Adipocyte (in vitro differentiated cells): ENCODE measurements at regions not wholly inside any gene's neighbourhood (a gene's known extent, or its start where the extent isn't known, plus 50 kb on each side); places are given as distances from the start of the nearest gene placed in this dataset.

ENCODE experiments used
- DNase-seq: peaks from one replicate; pipeline ENCODE4 v3.0.0-alpha.2; 2015; ENCODE audit warnings: low read depth
- H3K27me3 ChIP-seq: replicated peaks from 2 replicates; pipeline ENCODE4 v1.7.0; 2013; ENCODE audit warnings: mild to moderate bottlenecking, low read length, moderate library complexity; ENCODE audit not compliant: control insufficient read depth, insufficient read depth
- H3K36me3 ChIP-seq: 2 replicates; pipeline ENCODE4 v1.7.0; 2013; ENCODE audit warnings: low read length, mild to moderate bottlenecking, moderate library complexity; ENCODE audit not compliant: control insufficient read depth, insufficient read depth, severe bottlenecking
- H3K4me1 ChIP-seq: 2 replicates; pipeline ENCODE4 v1.7.0; 2013; ENCODE audit warnings: mild to moderate bottlenecking, low read length, moderate library complexity; ENCODE audit not compliant: control insufficient read depth, insufficient read depth
- H3K4me3 ChIP-seq: 2 replicates; pipeline ENCODE4 v1.7.0; 2013; ENCODE audit warnings: mild to moderate bottlenecking, low read length, moderate library complexity
- H3K9ac ChIP-seq: 2 replicates; pipeline ENCODE4 v1.7.0; 2013; ENCODE audit warnings: mild to moderate bottlenecking, low read length, moderate library complexity
- H3K9me3 ChIP-seq: 2 replicates; pipeline ENCODE4 v1.7.0; 2013; ENCODE audit warnings: mild to moderate bottlenecking, low read length, moderate library complexity; ENCODE audit not compliant: control insufficient read depth

GRCh38 chr4:178917756-178918155 lies 1475.5 kb upstream of the AGA start:
- DNase-seq = no peak
- no peak overlapping the region for H3K9ac ChIP-seq
- no peaks in the 10 kb centered on the region for H3K4me1 ChIP-seq

GRCh38 chr4:178937130-178937529 lies 1494.9 kb upstream of the AGA start:
- no peaks in the 10 kb centered on the region for H3K27me3 ChIP-seq
- H3K4me3 ChIP-seq = no peak overlapping the region
- no peak overlapping the region for H3K9ac ChIP-seq
- no peak for DNase-seq
- no peaks in the 10 kb centered on the region for H3K4me1 ChIP-seq
- no peaks in the 10 kb centered on the region for H3K9me3 ChIP-seq
- H3K36me3 ChIP-seq = no peaks in the 10 kb centered on the region

More at GRCh38 chr4:178917756-178918155, 1475.5 kb upstream of the AGA start:
- H3K4me3 ChIP-seq = no peak overlapping the region
- H3K27me3 ChIP-seq = no peaks in the 10 kb centered on the region
- H3K9me3 ChIP-seq = no peaks in the 10 kb centered on the region
- H3K36me3 ChIP-seq = no peaks in the 10 kb centered on the region

- Histone ChIP-seq H3K9ac (no peak overlapping the region), H3K36me3 (no peaks in the 10 kb centered on the region), H3K4me3 (no peak overlapping the region), H3K9me3 (no peaks in the 10 kb centered on the region), H3K4me1 (no peaks in the 10 kb centered on the region), H3K27me3 (no peaks in the 10 kb centered on the region)
- no peak for DNase-seq
These were observed 1499.7 kb upstream of the AGA start for GRCh38 chr4:178941975-178942374.

- H3K36me3 ChIP-seq = no peaks in the 10 kb centered on the region
- DNase-seq = no peak
- H3K4me1 ChIP-seq = no peaks in the 10 kb centered on the region
- H3K4me3 ChIP-seq = no peak overlapping the region
- H3K27me3 ChIP-seq = no peaks in the 10 kb centered on the region
- no peaks in the 10 kb centered on the region for H3K9me3 ChIP-seq
- no peak overlapping the region for H3K9ac ChIP-seq
These were observed 1511.3 kb upstream of the AGA start for GRCh38 chr4:178953447-178954120.

- DNase-seq = no peak
- Histone ChIP-seq H3K4me3 (no peak overlapping the region), H3K36me3 (no peaks in the 10 kb centered on the region), H3K9me3 (no peaks in the 10 kb centered on the region), H3K27me3 (no peaks in the 10 kb centered on the region), H3K9ac (no peak overlapping the region), H3K4me1 (no peaks in the 10 kb centered on the region)
These were observed 1513.4 kb upstream of the AGA start for GRCh38 chr4:178955614-178956013.

- no peak overlapping the region for H3K4me3 ChIP-seq
- no peak overlapping the region for H3K9ac ChIP-seq
- no peaks in the 10 kb centered on the region for H3K36me3 ChIP-seq
- no peaks in the 10 kb centered on the region for H3K27me3 ChIP-seq
- DNase-seq = no peak
- H3K9me3 ChIP-seq = no peaks in the 10 kb centered on the region
- H3K4me1 ChIP-seq = peaks cover 3% of the 10 kb centered on the region
These were observed 1516.6 kb upstream of the AGA start for GRCh38 chr4:178958725-178959440.

- peak; percentile 24 for DNase-seq
- H3K4me3 ChIP-seq = no peak overlapping the region
- H3K9ac ChIP-seq = no peak overlapping the region
- no peaks in the 10 kb centered on the region for H3K9me3 ChIP-seq
- H3K36me3 ChIP-seq = no peaks in the 10 kb centered on the region
- peaks cover 3% of the 10 kb centered on the region for H3K4me1 ChIP-seq
- no peaks in the 10 kb centered on the region for H3K27me3 ChIP-seq
These were observed 1521.3 kb upstream of the AGA start for GRCh38 chr4:178963446-178964045.

GRCh38 chr4:178966644-178967043 lies 1524.4 kb upstream of the AGA start:
- Histone ChIP-seq H3K36me3 (no peaks in the 10 kb centered on the region), H3K27me3 (no peaks in the 10 kb centered on the region), H3K4me1 (peaks cover 3% of the 10 kb centered on the region), H3K9me3 (no peaks in the 10 kb centered on the region), H3K4me3 (no peak overlapping the region), H3K9ac (no peak overlapping the region)
- DNase-seq = no peak

- no peaks in the 10 kb centered on the region for H3K9me3 ChIP-seq
- H3K36me3 ChIP-seq = no peaks in the 10 kb centered on the region
- H3K4me1 ChIP-seq = no peaks in the 10 kb centered on the region
- DNase-seq = peak; percentile 46
- H3K9ac ChIP-seq = no peak overlapping the region
- no peaks in the 10 kb centered on the region for H3K27me3 ChIP-seq
- H3K4me3 ChIP-seq = no peak overlapping the region
These were observed 1528.3 kb upstream of the AGA start for GRCh38 chr4:178970433-178971140.

GRCh38 chr4:178976861-178977260 lies 1534.6 kb upstream of the AGA start:
- no peaks in the 10 kb centered on the region for H3K27me3 ChIP-seq
- no peaks in the 10 kb centered on the region for H3K36me3 ChIP-seq
- no peak overlapping the region for H3K9ac ChIP-seq
- H3K4me1 ChIP-seq = no peaks in the 10 kb centered on the region
- no peak overlapping the region for H3K4me3 ChIP-seq
- H3K9me3 ChIP-seq = no peaks in the 10 kb centered on the region
- DNase-seq = no peak

- DNase-seq = no peak
- Histone ChIP-seq H3K36me3 (no peaks in the 10 kb centered on the region), H3K27me3 (no peaks in the 10 kb centered on the region), H3K9me3 (no peaks in the 10 kb centered on the region), H3K9ac (no peak overlapping the region), H3K4me1 (no peaks in the 10 kb centered on the region), H3K4me3 (no peak overlapping the region)
These were observed 1551.1 kb upstream of the AGA start for GRCh38 chr4:178993306-178993705.
